ENCODE measurements at regions not wholly inside any gene's neighbourhood (a gene's known extent, or its start where the extent isn't known, plus 50 kb on each side); places are given as distances from the start of the nearest gene placed in this dataset.

GRCh38 chr4:152112190-152112589, 351.4 kb upstream of the GATB start:
- TF ChIP-seq EZH2phosphoT487 (IDR thresholded peaks at IDR 0.05; ENCODE audit: borderline replicate concordance, low read length) (no peak), CTCF (conservative IDR thresholded peaks at IDR 0.05; ENCODE audit: low read depth, low read length) (no peak), EZH2 (IDR thresholded peaks at IDR 0.05; ENCODE audit: low read length, unreplicated experiment) (no peak)

Data from PC-3 (cell line).